ENCODE measurements at regions not wholly inside any gene's neighbourhood (a gene's known extent, or its start where the extent isn't known, plus 50 kb on each side); places are given as distances from the start of the nearest gene placed in this dataset.
A peak's percentile ranks its signal among the peaks of the same experiment; 100 is the strongest.

GRCh38 chr13:97577026-97577425, 143.1 kb downstream of the RAP2A start:
- TF ChIP-seq, protein P1, sequence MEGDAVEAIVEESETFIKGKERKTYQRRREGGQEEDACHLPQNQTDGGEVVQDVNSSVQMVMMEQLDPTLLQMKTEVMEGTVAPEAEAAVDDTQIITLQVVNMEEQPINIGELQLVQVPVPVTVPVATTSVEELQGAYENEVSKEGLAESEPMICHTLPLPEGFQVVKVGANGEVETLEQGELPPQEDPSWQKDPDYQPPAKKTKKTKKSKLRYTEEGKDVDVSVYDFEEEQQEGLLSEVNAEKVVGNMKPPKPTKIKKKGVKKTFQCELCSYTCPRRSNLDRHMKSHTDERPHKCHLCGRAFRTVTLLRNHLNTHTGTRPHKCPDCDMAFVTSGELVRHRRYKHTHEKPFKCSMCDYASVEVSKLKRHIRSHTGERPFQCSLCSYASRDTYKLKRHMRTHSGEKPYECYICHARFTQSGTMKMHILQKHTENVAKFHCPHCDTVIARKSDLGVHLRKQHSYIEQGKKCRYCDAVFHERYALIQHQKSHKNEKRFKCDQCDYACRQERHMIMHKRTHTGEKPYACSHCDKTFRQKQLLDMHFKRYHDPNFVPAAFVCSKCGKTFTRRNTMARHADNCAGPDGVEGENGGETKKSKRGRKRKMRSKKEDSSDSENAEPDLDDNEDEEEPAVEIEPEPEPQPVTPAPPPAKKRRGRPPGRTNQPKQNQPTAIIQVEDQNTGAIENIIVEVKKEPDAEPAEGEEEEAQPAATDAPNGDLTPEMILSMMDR (IDR thresholded peaks at IDR 0.05; ENCODE audit: control insufficient read depth, insufficient read depth, low read depth, low read length, missing control alignments), result no peak
- no peak overlapping the region for H3K4me3 ChIP-seq (ENCODE audit: control insufficient read depth, low read depth, low read length)
- no peak for DNase-seq (ENCODE audit: low read depth)

DNA sequence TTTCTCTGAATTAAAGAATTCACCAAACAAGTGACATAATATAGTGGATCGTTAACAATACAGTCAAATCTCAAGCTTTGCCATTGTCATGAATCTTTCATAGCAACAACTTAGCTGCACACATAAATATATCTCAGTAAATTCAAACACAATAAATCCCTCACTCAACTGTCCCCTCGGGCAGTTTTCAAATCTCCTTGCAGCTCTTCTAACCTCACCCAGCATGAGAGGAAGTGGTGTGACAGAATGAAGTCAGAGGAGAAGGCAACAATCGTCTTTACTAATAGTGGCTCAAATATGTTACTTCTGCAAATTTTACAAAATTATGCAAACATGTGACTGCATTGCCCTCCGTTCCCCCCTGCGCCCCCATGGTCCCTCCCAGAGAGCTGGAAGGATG, 148.2 kb downstream of the RAP2A start:
- no peak overlapping the region for H3K4me3 ChIP-seq (ENCODE audit: control insufficient read depth, low read depth, low read length)
- TF ChIP-seq, protein P1 (IDR thresholded peaks at IDR 0.05; ENCODE audit: control insufficient read depth, insufficient read depth, low read depth, low read length, missing control alignments), result no peak
- no peak for DNase-seq (ENCODE audit: low read depth)

- TF ChIP-seq, protein P1 (IDR thresholded peaks at IDR 0.05; ENCODE audit: control insufficient read depth, insufficient read depth, low read depth, low read length, missing control alignments), result no peak
- no peak overlapping the region for H3K4me3 ChIP-seq (ENCODE audit: control insufficient read depth, low read depth, low read length)
- no peak for DNase-seq (ENCODE audit: low read depth)
Measured at GRCh38 chr13:97583907-97584497, 150.0 kb downstream of the RAP2A start.

DNA sequence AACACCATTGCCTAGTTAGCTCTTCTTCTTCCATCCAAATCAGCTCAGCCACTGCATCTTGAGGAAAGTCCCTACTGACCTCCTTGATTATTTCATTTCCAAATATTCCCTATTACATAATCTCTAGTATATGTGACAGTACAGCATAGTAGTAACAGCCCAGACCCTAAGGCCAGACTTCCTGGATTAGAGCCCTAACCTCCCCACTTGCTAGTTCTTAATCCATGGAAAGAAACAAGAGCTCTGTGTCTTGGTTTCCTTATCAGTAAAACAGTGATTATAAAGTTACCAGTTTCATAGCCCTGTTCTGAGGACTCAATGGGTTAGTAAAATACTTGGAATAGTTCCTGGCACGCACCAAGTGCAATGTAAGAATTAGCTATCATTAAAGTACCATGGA, 153.0 kb downstream of the RAP2A start:
- no peak overlapping the region for H3K4me3 ChIP-seq (ENCODE audit: control insufficient read depth, low read depth, low read length)
- TF ChIP-seq, protein P1 (IDR thresholded peaks at IDR 0.05; ENCODE audit: control insufficient read depth, insufficient read depth, low read depth, low read length, missing control alignments), result no peak
- no peak for DNase-seq (ENCODE audit: low read depth)

DNA sequence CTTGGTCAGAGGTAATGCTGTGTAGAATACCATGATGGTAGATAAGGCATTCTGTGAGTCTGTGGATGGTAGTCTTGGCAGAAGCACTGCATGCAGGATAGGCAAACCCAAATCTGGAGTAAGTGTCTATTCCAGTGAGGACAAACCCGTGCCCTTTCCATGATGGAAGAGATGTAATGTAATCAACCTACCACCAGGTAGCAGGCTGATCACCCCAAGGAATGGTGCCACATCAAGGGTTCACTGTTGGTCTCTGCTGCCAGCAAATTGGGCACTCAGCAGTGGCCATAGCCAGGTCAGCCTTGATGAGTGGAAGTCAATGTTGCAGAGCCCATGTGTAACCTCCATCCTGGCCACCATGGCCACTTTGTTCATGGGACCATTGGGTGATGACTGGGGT, 155.0 kb downstream of the RAP2A start:
- no peak overlapping the region for H3K4me3 ChIP-seq (ENCODE audit: control insufficient read depth, low read depth, low read length)
- TF ChIP-seq, protein P1 (IDR thresholded peaks at IDR 0.05; ENCODE audit: control insufficient read depth, insufficient read depth, low read depth, low read length, missing control alignments), result no peak
- no peak for DNase-seq (ENCODE audit: low read depth)

GRCh38 chr13:97600458-97601075, 166.6 kb downstream of the RAP2A start:
- H3K4me3 ChIP-seq (ENCODE audit: control insufficient read depth, low read depth, low read length), result no peak overlapping the region
- DNase-seq (ENCODE audit: low read depth), result peak; percentile 7
- TF ChIP-seq, protein P1 (IDR thresholded peaks at IDR 0.05; ENCODE audit: control insufficient read depth, insufficient read depth, low read depth, low read length, missing control alignments), result no peak

Data from AG09309 (cell line).